Caco-2 (cell line): ENCODE measurements at regions not wholly inside any gene's neighbourhood (a gene's known extent, or its start where the extent isn't known, plus 50 kb on each side); places are given as distances from the start of the nearest gene placed in this dataset.

ENCODE experiments used
- BruUV-seq: library from RNA; stranded (reverse); fragments of 400-500 nt; replicated peaks from 2 replicates; lab custom pipeline; 2021; lab: Mats Ljungman, UMichigan
- CTCF ChIA-PET: fragments of 300-600 bp; sonication (Branson Sonifier 250); formaldehyde crosslinking; loops from one replicate; lab custom pipeline; 2022; ENCODE audit warnings: antibody characterized with exemption; lab: Charles Lee
- POLR2A ChIA-PET: fragments of 300-600 bp; sonication (Branson Sonifier 250); formaldehyde crosslinking; loops from one replicate; lab custom pipeline; 2022; ENCODE audit warnings: antibody characterized with exemption; lab: Charles Lee
- DNase-seq, 2 experiments: peaks; one replicate each; pipeline versions ENCODE4 v3.0.0 to v3.0.0-alpha.2; 2020 to 2022
- H3K27me3 ChIP-seq: replicated peaks from 2 replicates; pipeline ENCODE4 v1.6.0; 2011; ENCODE audit warnings: low read length; ENCODE audit not compliant: control insufficient read depth, insufficient read depth
- H3K36me3 ChIP-seq: 2 replicates; pipeline ENCODE4 v1.5.1; 2011; ENCODE audit warnings: low read length; ENCODE audit not compliant: control insufficient read depth, insufficient read depth
- H3K4me1 ChIP-seq: fragments of 250-450 bp; sonication (Bioruptor Pico); 2 replicates; pipeline ENCODE4 v1.5.1; 2020; ENCODE audit warnings: mild to moderate bottlenecking
- H3K4me3 ChIP-seq: 2 replicates; pipeline ENCODE4 v1.5.1; 2011; ENCODE audit warnings: low read depth, mild to moderate bottlenecking, control low read depth, low read length
- H3K9me3 ChIP-seq: fragments of 250-450 bp; sonication (Bioruptor Pico); 2 replicates; pipeline ENCODE4 v1.5.1; 2020; ENCODE audit warnings: mild to moderate bottlenecking, moderate library complexity
- H3K27ac Mint-ChIP-seq: one replicate; pipeline ENCODE4 v1.8.0; 2022; ENCODE audit warnings: mixed read lengths; ENCODE audit not compliant: unreplicated experiment
- H3K27me3 Mint-ChIP-seq: one replicate; pipeline ENCODE4 v1.8.0; 2022; ENCODE audit warnings: mixed read lengths; ENCODE audit not compliant: insufficient read depth, unreplicated experiment
- H3K36me3 Mint-ChIP-seq: one replicate; pipeline ENCODE4 v1.8.0; 2022; ENCODE audit warnings: mild to moderate bottlenecking, mixed read lengths; ENCODE audit not compliant: insufficient read depth, unreplicated experiment
- H3K4me1 Mint-ChIP-seq: one replicate; pipeline ENCODE4 v1.8.0; 2022; ENCODE audit warnings: low read depth, mixed read lengths; ENCODE audit not compliant: unreplicated experiment
- H3K4me3 Mint-ChIP-seq: one replicate; pipeline ENCODE4 v1.8.0; 2022; ENCODE audit warnings: mild to moderate bottlenecking, moderate library complexity, mixed read lengths; ENCODE audit not compliant: unreplicated experiment
- H3K9me3 Mint-ChIP-seq: one replicate; pipeline ENCODE4 v1.8.0; 2022; ENCODE audit warnings: mixed read lengths; ENCODE audit not compliant: unreplicated experiment
- intact Hi-C: fragments of 100-400 bp; cut with micrococcal nuclease; formaldehyde crosslinking; loops from one replicate; pipeline ENCODE4 v1.10.0; 2022; ENCODE audit not compliant: unreplicated experiment
- TF ChIP-seq, protein P1 (sequence below), 2 experiments: fragments of 200-600 bp in 1 of 2; IDR thresholded peaks; 1 replicate in 1 of 2; 2 replicates in 1 of 2; pipeline versions ENCODE4 v1.5.1 to v1.8.0; 2011 to 2022; ENCODE audit warnings: antibody characterized with exemption in 1 of 2, control low read depth in 1 of 2, inconsistent platforms in 1 of 2, low read depth in 1 of 2, low read length in 1 of 2, mild to moderate bottlenecking in 1 of 2, moderate library complexity in 1 of 2; ENCODE audit not compliant: insufficient read depth in 1 of 2, severe bottlenecking in 1 of 2, unreplicated experiment in 1 of 2

- H3K27me3 Mint-ChIP-seq = no peaks in the 10 kb centered on the region
- H3K9me3 Mint-ChIP-seq = peaks cover 8% of the 10 kb centered on the region
- intact Hi-C loops = no loop called here
- Histone ChIP-seq H3K36me3 (no peaks in the 10 kb centered on the region), H3K9me3 (no peaks in the 10 kb centered on the region), H3K4me3 (no peak overlapping the region), H3K4me1 (no peaks in the 10 kb centered on the region), H3K27me3 (no peaks in the 10 kb centered on the region)
- ChIA-PET POLR2A (no interaction called here), CTCF (no interaction called here)
- BruUV-seq = no TSS peak
- no peaks in the 10 kb centered on the region for H3K4me1 Mint-ChIP-seq
- H3K36me3 Mint-ChIP-seq = no peaks in the 10 kb centered on the region
- DNase-seq = no peak
- H3K4me3 Mint-ChIP-seq = no peak overlapping the region
- no peak overlapping the region for H3K27ac Mint-ChIP-seq
- TF ChIP-seq, protein P1, sequence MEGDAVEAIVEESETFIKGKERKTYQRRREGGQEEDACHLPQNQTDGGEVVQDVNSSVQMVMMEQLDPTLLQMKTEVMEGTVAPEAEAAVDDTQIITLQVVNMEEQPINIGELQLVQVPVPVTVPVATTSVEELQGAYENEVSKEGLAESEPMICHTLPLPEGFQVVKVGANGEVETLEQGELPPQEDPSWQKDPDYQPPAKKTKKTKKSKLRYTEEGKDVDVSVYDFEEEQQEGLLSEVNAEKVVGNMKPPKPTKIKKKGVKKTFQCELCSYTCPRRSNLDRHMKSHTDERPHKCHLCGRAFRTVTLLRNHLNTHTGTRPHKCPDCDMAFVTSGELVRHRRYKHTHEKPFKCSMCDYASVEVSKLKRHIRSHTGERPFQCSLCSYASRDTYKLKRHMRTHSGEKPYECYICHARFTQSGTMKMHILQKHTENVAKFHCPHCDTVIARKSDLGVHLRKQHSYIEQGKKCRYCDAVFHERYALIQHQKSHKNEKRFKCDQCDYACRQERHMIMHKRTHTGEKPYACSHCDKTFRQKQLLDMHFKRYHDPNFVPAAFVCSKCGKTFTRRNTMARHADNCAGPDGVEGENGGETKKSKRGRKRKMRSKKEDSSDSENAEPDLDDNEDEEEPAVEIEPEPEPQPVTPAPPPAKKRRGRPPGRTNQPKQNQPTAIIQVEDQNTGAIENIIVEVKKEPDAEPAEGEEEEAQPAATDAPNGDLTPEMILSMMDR (IDR thresholded peaks at IDR 0.05; ENCODE audit: insufficient read depth in 1 of 2, low read depth in 1 of 2, low read length in 1 of 2, severe bottlenecking in 1 of 2, unreplicated experiment in 1 of 2) = no peak
Observed at GRCh38 chr4:155539746-155540145, 126.9 kb upstream of the GUCY1A1 start.

GRCh38 chr4:155535802-155536454, 130.7 kb upstream of the GUCY1A1 start:
- TF ChIP-seq, protein P1 (IDR thresholded peaks at IDR 0.05; ENCODE audit: insufficient read depth in 1 of 2, low read depth in 1 of 2, low read length in 1 of 2, severe bottlenecking in 1 of 2, unreplicated experiment in 1 of 2) = no peak
- Histone ChIP-seq H3K27me3 (no peaks in the 10 kb centered on the region), H3K4me1 (no peaks in the 10 kb centered on the region), H3K4me3 (no peak overlapping the region), H3K36me3 (no peaks in the 10 kb centered on the region), H3K9me3 (no peaks in the 10 kb centered on the region)
- Mint-ChIP-seq H3K36me3 (no peaks in the 10 kb centered on the region), H3K9me3 (peaks cover 8% of the 10 kb centered on the region), H3K27me3 (no peaks in the 10 kb centered on the region), H3K4me1 (no peaks in the 10 kb centered on the region), H3K4me3 (no peak overlapping the region), H3K27ac (no peak overlapping the region)
- CTCF ChIA-PET = no interaction called here
- no TSS peak for BruUV-seq
- POLR2A ChIA-PET = no interaction called here
- no peak for DNase-seq
- intact Hi-C loops = no loop called here

DNA sequence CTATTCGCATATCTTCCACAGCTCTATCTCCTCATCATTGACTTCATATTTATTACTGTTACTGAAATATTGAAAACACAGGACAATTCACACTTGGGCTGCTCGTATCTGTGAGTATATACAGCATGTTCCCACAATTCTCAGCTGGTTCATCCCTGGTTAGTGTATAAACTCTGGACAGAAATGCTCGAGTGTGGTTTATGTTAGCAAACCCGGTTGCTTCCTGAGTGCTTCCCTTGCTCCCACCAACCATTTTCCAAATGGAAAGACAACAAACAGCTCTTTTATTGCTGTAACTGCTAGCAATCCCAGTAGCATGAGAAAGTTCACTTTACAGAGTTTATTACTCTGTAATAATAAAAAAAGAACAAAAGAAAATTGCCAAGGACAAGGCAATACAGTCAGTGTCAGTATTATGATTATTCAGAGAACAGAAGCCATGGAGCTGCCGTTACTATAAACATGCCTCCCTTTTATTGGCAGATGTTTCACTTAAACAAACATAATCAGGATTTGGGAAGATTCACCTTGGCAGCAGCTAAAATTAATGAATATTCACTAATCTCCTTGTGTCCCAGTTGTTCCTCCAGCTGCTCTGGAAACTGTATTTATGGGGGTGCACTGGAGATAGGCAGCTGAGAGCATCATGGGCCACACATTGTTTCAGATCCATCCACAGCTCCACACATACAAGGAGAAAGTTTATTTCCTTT, 134.1 kb upstream of the GUCY1A1 start:
- Histone ChIP-seq H3K4me3 (no peak overlapping the region), H3K4me1 (no peaks in the 10 kb centered on the region), H3K9me3 (no peaks in the 10 kb centered on the region), H3K27me3 (no peaks in the 10 kb centered on the region), H3K36me3 (no peaks in the 10 kb centered on the region)
- Mint-ChIP-seq H3K27ac (no peak overlapping the region), H3K27me3 (no peaks in the 10 kb centered on the region), H3K9me3 (peaks cover 8% of the 10 kb centered on the region), H3K4me1 (no peaks in the 10 kb centered on the region), H3K36me3 (no peaks in the 10 kb centered on the region), H3K4me3 (no peak overlapping the region)
- ChIA-PET CTCF (no interaction called here), POLR2A (no interaction called here)
- no peak for DNase-seq
- TF ChIP-seq, protein P1 (IDR thresholded peaks at IDR 0.05; ENCODE audit: insufficient read depth in 1 of 2, low read depth in 1 of 2, low read length in 1 of 2, severe bottlenecking in 1 of 2, unreplicated experiment in 1 of 2) = no peak
- no TSS peak for BruUV-seq
- intact Hi-C loops = no loop called here
